ENCODE measurements at regions not wholly inside any gene's neighbourhood (a gene's known extent, or its start where the extent isn't known, plus 50 kb on each side); places are given as distances from the start of the nearest gene placed in this dataset.

DNA sequence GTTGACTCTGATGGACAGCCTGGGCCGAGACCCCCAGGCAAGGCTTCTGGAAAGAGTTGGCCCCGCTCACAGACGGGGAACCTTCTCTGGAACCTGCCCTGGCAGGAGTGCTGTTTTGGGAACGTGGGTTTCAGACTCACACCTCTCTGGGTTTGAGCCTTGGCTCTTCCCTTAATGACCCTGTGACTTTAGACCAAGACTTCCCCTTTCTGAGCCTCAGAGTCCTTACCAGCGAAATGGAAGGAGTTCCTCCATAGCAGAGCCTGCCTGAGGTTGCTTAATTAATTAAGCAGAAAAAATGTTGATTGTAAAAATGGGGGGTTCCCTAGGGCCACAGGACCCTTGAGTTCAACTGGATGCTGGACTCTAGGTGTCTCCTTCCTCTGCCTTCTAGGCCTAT is 408.2 kb downstream of the SEC14L1 start:
- no peaks in the 10 kb centered on the region for H3K9me2 ChIP-seq (ENCODE audit: insufficient read depth)
- no peaks in the 10 kb centered on the region for H3K79me2 ChIP-seq (ENCODE audit: low read depth)
- H3K36me3 ChIP-seq (ENCODE audit: low read depth) = no peaks in the 10 kb centered on the region
- H3K4me1 ChIP-seq (replicated peaks; ENCODE audit: insufficient read depth) = no peaks in the 10 kb centered on the region
- no peak for TF ChIP-seq CTCF (conservative IDR thresholded peaks at IDR 0.05)
- TF ChIP-seq EZH2 (IDR thresholded peaks at IDR 0.05; ENCODE audit: low read depth) = no peak
- no TSS peak for BruUV-seq (replicated peaks)
- no peak overlapping the region for H3K4me2 ChIP-seq
- no peaks in the 10 kb centered on the region for H3K9me3 ChIP-seq (ENCODE audit: insufficient read depth, low read depth)
- no peak overlapping the region for H3K27ac ChIP-seq
- H4K20me1 ChIP-seq (ENCODE audit: insufficient read depth) = no peaks in the 10 kb centered on the region
- no peak overlapping the region for H2AFZ ChIP-seq
- intact Hi-C loops (cut with micrococcal nuclease; ENCODE audit: unreplicated experiment) = no loop called here
- ChIA-PET POLR2A (ENCODE audit: unreplicated experiment) (no interaction called here), CTCF (no interaction called here)
- no peak for DNase-seq
- H3F3A ChIP-seq (ENCODE audit: insufficient read depth, low read depth) = no peaks in the 10 kb centered on the region
- peaks cover 77% of the 10 kb centered on the region for H3K27me3 ChIP-seq (ENCODE audit: insufficient read depth, low read depth)
- no peak overlapping the region for H3K4me3 ChIP-seq

DNA sequence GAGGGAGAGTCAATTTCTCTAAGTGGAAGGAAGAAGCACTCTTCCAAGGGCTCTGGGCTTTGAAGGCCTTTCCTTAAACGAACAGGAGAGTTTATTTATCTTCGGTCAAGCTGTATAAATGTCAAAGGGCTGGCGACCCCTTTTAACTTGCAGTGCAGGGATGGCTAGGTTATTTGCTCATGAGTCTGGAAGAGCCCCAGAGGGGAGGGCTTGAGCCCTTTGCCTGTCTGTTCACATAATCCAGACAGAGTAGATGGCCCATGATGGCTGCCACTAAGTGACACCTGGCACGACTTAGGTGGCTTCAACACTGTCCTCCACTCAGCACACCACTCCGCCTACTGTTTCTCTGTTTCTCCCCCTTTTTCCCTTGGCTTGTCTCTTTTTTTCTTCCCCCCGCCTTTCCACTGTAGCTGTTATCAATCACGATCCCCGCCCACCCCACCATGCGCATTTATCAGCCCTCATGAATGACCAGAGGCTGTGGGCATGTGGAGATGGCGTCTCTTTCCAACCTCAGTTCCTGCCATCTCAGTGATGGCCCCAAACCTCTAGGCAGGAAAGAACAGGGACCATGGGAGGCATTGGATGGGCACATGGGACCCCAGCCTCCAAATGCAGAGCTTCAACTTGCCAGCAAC is 408.7 kb upstream of the TNRC6C start:
- intact Hi-C loops (cut with micrococcal nuclease; ENCODE audit: unreplicated experiment) = no loop called here
- TF ChIP-seq EZH2 (IDR thresholded peaks at IDR 0.05; ENCODE audit: low read depth) = no peak
- no peak for TF ChIP-seq CTCF (conservative IDR thresholded peaks at IDR 0.05)
- H3K4me2 ChIP-seq = no peak overlapping the region
- no peaks in the 10 kb centered on the region for H4K20me1 ChIP-seq (ENCODE audit: insufficient read depth)
- H3K9me2 ChIP-seq (ENCODE audit: insufficient read depth) = no peaks in the 10 kb centered on the region
- H3F3A ChIP-seq (ENCODE audit: insufficient read depth, low read depth) = no peaks in the 10 kb centered on the region
- BruUV-seq (replicated peaks) = no TSS peak
- no peak overlapping the region for H2AFZ ChIP-seq
- H3K79me2 ChIP-seq (ENCODE audit: low read depth) = no peaks in the 10 kb centered on the region
- ChIA-PET CTCF (interaction anchor here (0.7 kb wide), 1 partner anchor 190 kb away, joined by 4 read pairs; no protein-coding TSS in a partner anchor), POLR2A (ENCODE audit: unreplicated experiment) (interaction anchor here (0.7 kb wide), 1 partner anchor 1157 kb away, joined by 7 read pairs; no protein-coding TSS in a partner anchor)
- DNase-seq = no peak
- no peaks in the 10 kb centered on the region for H3K36me3 ChIP-seq (ENCODE audit: low read depth)
- no peaks in the 10 kb centered on the region for H3K4me1 ChIP-seq (replicated peaks; ENCODE audit: insufficient read depth)
- H3K27me3 ChIP-seq (ENCODE audit: insufficient read depth, low read depth) = peaks cover 74% of the 10 kb centered on the region
- H3K4me3 ChIP-seq = no peak overlapping the region
- no peak overlapping the region for H3K27ac ChIP-seq
- H3K9me3 ChIP-seq (ENCODE audit: insufficient read depth, low read depth) = no peaks in the 10 kb centered on the region

- DNase-seq = no peak
- H3K9me2 ChIP-seq (ENCODE audit: insufficient read depth) = no peaks in the 10 kb centered on the region
- peaks cover 78% of the 10 kb centered on the region for H3K27me3 ChIP-seq (ENCODE audit: insufficient read depth, low read depth)
- H3K27ac ChIP-seq = no peak overlapping the region
- no peaks in the 10 kb centered on the region for H3K4me1 ChIP-seq (replicated peaks; ENCODE audit: insufficient read depth)
- H4K20me1 ChIP-seq (ENCODE audit: insufficient read depth) = no peaks in the 10 kb centered on the region
- POLR2A ChIA-PET (ENCODE audit: unreplicated experiment) = no interaction called here
- no peaks in the 10 kb centered on the region for H3K79me2 ChIP-seq (ENCODE audit: low read depth)
- BruUV-seq (replicated peaks) = no TSS peak
- H2AFZ ChIP-seq = no peak overlapping the region
- intact Hi-C loops (cut with micrococcal nuclease; ENCODE audit: unreplicated experiment) = no loop called here
- no peaks in the 10 kb centered on the region for H3K36me3 ChIP-seq (ENCODE audit: low read depth)
- no peaks in the 10 kb centered on the region for H3K9me3 ChIP-seq (ENCODE audit: insufficient read depth, low read depth)
- H3K4me2 ChIP-seq = no peak overlapping the region
- TF ChIP-seq CTCF (conservative IDR thresholded peaks at IDR 0.05) (no peak), EZH2 (IDR thresholded peaks at IDR 0.05; ENCODE audit: low read depth) (no peak)
- CTCF ChIA-PET = no interaction called here
- no peak overlapping the region for H3K4me3 ChIP-seq
- H3F3A ChIP-seq (ENCODE audit: insufficient read depth, low read depth) = no peaks in the 10 kb centered on the region
These were observed 404.9 kb upstream of the TNRC6C start for GRCh38 chr17:77553459-77554066.
